LNCaP clone FGC (cell line): ENCODE measurements at regions not wholly inside any gene's neighbourhood (a gene's known extent, or its start where the extent isn't known, plus 50 kb on each side); places are given as distances from the start of the nearest gene placed in this dataset.

Source experiments
- DNase-seq: peaks from one replicate; pipeline ENCODE4 v3.0.0-alpha.2; 2011; ENCODE audit warnings: low read depth
- H3K4me3 ChIP-seq: 2 replicates; pipeline ENCODE4 v1.5.1; 2011; ENCODE audit warnings: mild to moderate bottlenecking, low read depth, low read length, control low read depth
- TF ChIP-seq, protein P1 (sequence below): IDR thresholded peaks from 2 replicates; pipeline ENCODE4 v1.5.1; 2012; ENCODE audit warnings: mild to moderate bottlenecking; ENCODE audit not compliant: control insufficient read depth, insufficient read depth; ENCODE audit errors: extremely low read depth

GRCh38 chr1:11357276-11357675, 84.3 kb downstream of the UBIAD1 start:
- TF ChIP-seq, protein P1, sequence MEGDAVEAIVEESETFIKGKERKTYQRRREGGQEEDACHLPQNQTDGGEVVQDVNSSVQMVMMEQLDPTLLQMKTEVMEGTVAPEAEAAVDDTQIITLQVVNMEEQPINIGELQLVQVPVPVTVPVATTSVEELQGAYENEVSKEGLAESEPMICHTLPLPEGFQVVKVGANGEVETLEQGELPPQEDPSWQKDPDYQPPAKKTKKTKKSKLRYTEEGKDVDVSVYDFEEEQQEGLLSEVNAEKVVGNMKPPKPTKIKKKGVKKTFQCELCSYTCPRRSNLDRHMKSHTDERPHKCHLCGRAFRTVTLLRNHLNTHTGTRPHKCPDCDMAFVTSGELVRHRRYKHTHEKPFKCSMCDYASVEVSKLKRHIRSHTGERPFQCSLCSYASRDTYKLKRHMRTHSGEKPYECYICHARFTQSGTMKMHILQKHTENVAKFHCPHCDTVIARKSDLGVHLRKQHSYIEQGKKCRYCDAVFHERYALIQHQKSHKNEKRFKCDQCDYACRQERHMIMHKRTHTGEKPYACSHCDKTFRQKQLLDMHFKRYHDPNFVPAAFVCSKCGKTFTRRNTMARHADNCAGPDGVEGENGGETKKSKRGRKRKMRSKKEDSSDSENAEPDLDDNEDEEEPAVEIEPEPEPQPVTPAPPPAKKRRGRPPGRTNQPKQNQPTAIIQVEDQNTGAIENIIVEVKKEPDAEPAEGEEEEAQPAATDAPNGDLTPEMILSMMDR: no peak
- no peak for DNase-seq
- H3K4me3 ChIP-seq: no peak overlapping the region

DNA sequence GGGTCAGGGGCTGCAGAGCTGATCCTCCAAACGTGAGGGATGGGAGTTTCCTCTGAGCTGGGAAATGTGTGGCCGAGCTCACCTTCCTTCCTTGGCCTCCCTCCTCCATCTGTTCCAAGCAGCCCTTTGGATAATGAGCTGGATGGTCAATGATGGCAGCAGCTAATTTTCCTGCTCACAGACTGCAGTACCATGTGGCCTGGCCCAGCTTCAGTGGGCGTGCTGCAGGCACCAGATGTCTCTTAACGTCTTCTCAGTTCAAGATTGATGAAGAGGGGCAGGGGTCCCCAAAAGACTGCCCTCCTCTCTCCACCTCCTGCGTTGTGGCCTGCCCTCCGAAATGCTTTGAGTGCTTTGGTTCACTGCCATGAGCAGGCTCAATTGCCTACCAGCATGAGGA, 86.0 kb downstream of the UBIAD1 start:
- no peak overlapping the region for H3K4me3 ChIP-seq
- TF ChIP-seq, protein P1: no peak
- no peak for DNase-seq

DNA sequence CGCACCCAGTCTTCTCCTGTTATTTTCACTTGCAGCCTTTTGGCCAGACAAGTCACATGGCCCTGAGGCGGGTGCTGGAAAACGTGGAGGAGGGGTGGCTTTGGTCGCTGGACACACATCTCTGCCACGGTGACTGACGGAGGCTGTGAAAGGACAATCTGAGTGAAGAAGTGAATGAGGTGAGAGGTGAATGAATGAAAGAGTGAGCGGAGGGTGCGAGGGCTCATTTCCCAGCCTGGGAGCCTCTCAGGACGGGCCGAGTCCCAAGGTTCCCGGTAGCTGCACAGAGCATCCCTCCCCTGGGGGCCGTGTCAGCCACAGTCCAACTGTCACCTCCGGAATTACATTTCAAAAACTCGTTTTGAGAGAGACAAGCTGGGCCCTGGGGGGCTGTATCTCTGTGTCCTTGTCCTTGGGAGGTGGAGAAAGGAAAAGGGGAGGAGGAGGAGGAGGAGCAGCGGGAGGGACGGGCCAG, 89.6 kb downstream of the UBIAD1 start:
- TF ChIP-seq, protein P1: no peak
- DNase-seq: no peak
- no peak overlapping the region for H3K4me3 ChIP-seq

DNA sequence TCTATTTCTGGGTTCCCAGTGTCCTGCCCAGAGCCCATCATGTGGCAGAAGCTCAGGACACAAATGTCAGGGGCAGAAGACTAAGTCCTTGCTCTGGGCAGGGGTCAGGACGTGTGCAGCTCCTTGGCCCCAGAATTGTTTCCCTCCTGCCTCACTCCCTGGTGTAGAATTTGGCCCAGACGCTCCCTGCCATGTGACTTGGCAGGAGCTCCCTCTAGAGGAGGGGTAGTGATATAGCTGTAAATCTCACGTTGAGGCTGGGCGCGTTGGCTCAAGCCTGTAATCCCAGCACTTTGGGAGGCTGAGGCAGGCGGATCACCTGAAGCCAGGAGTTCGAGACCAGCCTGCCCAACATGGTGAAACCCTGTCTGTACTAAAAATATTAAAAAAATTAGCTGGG, 91.2 kb downstream of the UBIAD1 start:
- no peak overlapping the region for H3K4me3 ChIP-seq
- TF ChIP-seq, protein P1: peak; percentile 57
- DNase-seq: no peak

- TF ChIP-seq, protein P1: no peak
Observed at GRCh38 chr1:11365744-11366387, 92.9 kb downstream of the UBIAD1 start.

GRCh38 chr1:11373029-11373894, 100.3 kb downstream of the UBIAD1 start:
- TF ChIP-seq, protein P1: no peak
- H3K4me3 ChIP-seq: no peak overlapping the region
- DNase-seq: no peak

More at GRCh38 chr1:11365744-11366387, 92.9 kb downstream of the UBIAD1 start:
- no peak for DNase-seq
- no peak overlapping the region for H3K4me3 ChIP-seq
